DMS53 (cell line): ENCODE measurements at regions not wholly inside any gene's neighbourhood (a gene's known extent, or its start where the extent isn't known, plus 50 kb on each side); places are given as distances from the start of the nearest gene placed in this dataset.
A peak's percentile ranks its signal among the peaks of the same experiment; 100 is the strongest.

Experiments used
- DNase-seq: peaks from one replicate; lab custom pipeline; 2025; lab: John Stamatoyannopoulos, UW

- no peak for DNase-seq
Observed at GRCh38 chr10:59454171-59454919, 92.0 kb upstream of the FAM13C start.

- no peak for DNase-seq
Observed at GRCh38 chr10:59448616-59449015, 86.3 kb upstream of the FAM13C start.

GRCh38 chr10:59435707-59436106 is 73.4 kb upstream of the FAM13C start:
- DNase-seq: no peak

- no peak for DNase-seq
Observed at GRCh38 chr10:59434463-59435321, 72.3 kb upstream of the FAM13C start.

GRCh38 chr10:59433720-59434428 is 71.5 kb upstream of the FAM13C start:
- DNase-seq: no peak

GRCh38 chr10:59432207-59432900 is 70.0 kb upstream of the FAM13C start:
- DNase-seq: peak; percentile 13

- DNase-seq: peak; percentile 8
Observed at GRCh38 chr10:59413795-59414194, 51.4 kb upstream of the FAM13C start.
